HG03175 (cell line): ENCODE measurements at regions not wholly inside any gene's neighbourhood (a gene's known extent, or its start where the extent isn't known, plus 50 kb on each side); places are given as distances from the start of the nearest gene placed in this dataset.

Experiments used
- ATAC-seq: cut with Tn5 transposase; IDR thresholded peaks from one replicate; pipeline ENCODE4 v1.9.1; 2021; ENCODE audit warnings: mild to moderate bottlenecking, moderate library complexity; ENCODE audit not compliant: unreplicated experiment

GRCh38 chr9:82208741-82209450 is 220.3 kb downstream of the SPATA31D1 start:
- no peak for ATAC-seq

GRCh38 chr9:82209797-82210470 is 221.4 kb downstream of the SPATA31D1 start:
- no peak for ATAC-seq

GRCh38 chr9:82212885-82213284 is 224.3 kb downstream of the SPATA31D1 start:
- no peak for ATAC-seq

GRCh38 chr9:82216435-82216834 is 227.9 kb downstream of the SPATA31D1 start:
- no peak for ATAC-seq

- no peak for ATAC-seq
Observed at GRCh38 chr9:82223442-82223841, 234.9 kb downstream of the SPATA31D1 start.

- no peak for ATAC-seq
Observed at GRCh38 chr9:82231411-82231810, 242.8 kb downstream of the SPATA31D1 start.

GRCh38 chr9:82234160-82234943 is 245.8 kb downstream of the SPATA31D1 start:
- ATAC-seq: no peak

GRCh38 chr9:82242285-82242963 is 253.9 kb downstream of the SPATA31D1 start:
- ATAC-seq: no peak

- no peak for ATAC-seq
Observed at GRCh38 chr9:82247318-82247717, 258.7 kb downstream of the SPATA31D1 start.

- no peak for ATAC-seq
Observed at GRCh38 chr9:82252116-82252515, 263.5 kb downstream of the SPATA31D1 start.

GRCh38 chr9:82254646-82255367 is 266.2 kb downstream of the SPATA31D1 start:
- ATAC-seq: no peak

GRCh38 chr9:82255481-82256176 is 267.1 kb downstream of the SPATA31D1 start:
- ATAC-seq: no peak

GRCh38 chr9:82260691-82261090 is 272.1 kb downstream of the SPATA31D1 start:
- no peak for ATAC-seq

- ATAC-seq: no peak
Observed at GRCh38 chr9:82263619-82264018, 275.0 kb downstream of the SPATA31D1 start.

- ATAC-seq: no peak
Observed at GRCh38 chr9:82271106-82271561, 282.6 kb downstream of the SPATA31D1 start.

GRCh38 chr9:82273121-82273520 is 284.5 kb downstream of the SPATA31D1 start:
- no peak for ATAC-seq

- ATAC-seq: no peak
Observed at GRCh38 chr9:82275258-82275927, 286.8 kb downstream of the SPATA31D1 start.

- no peak for ATAC-seq
Observed at GRCh38 chr9:82281066-82281465, 292.5 kb downstream of the SPATA31D1 start.

- ATAC-seq: no peak
Observed at GRCh38 chr9:82284758-82285157, 296.2 kb downstream of the SPATA31D1 start.
